Retinal pigment epithelial cell (primary cell): ENCODE measurements at regions not wholly inside any gene's neighbourhood (a gene's known extent, or its start where the extent isn't known, plus 50 kb on each side); places are given as distances from the start of the nearest gene placed in this dataset.

Source experiments
- DNase-seq: peaks from one replicate; pipeline ENCODE4 v3.0.0-alpha.2; 2010; ENCODE audit warnings: low read depth
- H3K4me3 ChIP-seq: 2 replicates; pipeline ENCODE4 v1.5.1; 2011; ENCODE audit warnings: mild to moderate bottlenecking, low read length, control low read depth, moderate library complexity
- TF ChIP-seq, protein P1 (sequence below): conservative IDR thresholded peaks from 2 replicates; pipeline ENCODE4 v1.5.1; 2011; ENCODE audit warnings: low read depth, low read length, control low read depth, inconsistent platforms

DNA sequence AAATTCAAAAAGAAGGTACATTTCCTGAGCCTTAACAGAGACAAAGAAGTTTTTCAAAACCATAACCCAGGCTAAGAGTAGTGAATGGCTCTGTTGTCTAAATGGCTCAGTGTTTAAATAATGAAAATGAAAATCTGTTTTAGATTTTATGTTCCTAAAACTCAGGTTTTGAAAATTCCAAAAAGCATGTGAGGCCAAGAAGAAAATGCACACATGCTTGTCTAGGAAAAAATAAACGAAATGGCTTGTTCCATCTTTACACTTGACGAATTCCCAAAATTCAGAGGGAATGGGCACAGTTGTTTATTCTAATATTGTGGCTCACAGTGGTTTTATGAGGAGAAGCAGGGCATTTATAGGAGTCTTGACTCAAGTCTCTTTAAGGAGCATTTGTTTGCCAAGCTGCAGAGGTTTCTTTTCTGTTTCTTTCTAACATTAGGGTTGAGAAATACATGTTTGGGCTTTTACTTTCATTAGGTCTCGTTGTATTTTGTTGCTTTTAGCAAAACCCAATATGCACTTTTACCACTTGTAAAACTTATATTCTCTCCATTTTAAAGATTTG lies 527.6 kb upstream of the ANKRD30A start:
- DNase-seq = no peak
- no peak overlapping the region for H3K4me3 ChIP-seq
- TF ChIP-seq, protein P1, sequence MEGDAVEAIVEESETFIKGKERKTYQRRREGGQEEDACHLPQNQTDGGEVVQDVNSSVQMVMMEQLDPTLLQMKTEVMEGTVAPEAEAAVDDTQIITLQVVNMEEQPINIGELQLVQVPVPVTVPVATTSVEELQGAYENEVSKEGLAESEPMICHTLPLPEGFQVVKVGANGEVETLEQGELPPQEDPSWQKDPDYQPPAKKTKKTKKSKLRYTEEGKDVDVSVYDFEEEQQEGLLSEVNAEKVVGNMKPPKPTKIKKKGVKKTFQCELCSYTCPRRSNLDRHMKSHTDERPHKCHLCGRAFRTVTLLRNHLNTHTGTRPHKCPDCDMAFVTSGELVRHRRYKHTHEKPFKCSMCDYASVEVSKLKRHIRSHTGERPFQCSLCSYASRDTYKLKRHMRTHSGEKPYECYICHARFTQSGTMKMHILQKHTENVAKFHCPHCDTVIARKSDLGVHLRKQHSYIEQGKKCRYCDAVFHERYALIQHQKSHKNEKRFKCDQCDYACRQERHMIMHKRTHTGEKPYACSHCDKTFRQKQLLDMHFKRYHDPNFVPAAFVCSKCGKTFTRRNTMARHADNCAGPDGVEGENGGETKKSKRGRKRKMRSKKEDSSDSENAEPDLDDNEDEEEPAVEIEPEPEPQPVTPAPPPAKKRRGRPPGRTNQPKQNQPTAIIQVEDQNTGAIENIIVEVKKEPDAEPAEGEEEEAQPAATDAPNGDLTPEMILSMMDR = no peak

DNA sequence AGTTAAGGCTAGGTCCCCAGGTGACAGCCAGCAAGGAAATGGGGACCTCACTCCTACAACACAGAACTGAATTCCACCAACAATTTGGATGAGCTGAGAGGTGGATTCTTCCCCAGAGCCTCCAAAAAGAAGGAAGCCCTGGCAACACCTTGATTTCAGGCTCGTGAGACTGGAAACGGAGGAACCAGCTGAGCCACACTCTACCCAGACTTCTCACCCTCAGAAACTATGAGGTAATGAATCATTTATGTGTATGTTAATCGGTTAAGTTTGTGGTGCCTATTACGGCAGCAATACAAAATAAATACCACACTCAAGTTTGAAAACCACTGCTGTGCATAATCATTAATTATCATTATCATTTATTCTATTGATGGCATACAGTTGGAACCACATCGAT lies 532.4 kb upstream of the ANKRD30A start:
- H3K4me3 ChIP-seq = no peak overlapping the region
- TF ChIP-seq, protein P1 = no peak

DNA sequence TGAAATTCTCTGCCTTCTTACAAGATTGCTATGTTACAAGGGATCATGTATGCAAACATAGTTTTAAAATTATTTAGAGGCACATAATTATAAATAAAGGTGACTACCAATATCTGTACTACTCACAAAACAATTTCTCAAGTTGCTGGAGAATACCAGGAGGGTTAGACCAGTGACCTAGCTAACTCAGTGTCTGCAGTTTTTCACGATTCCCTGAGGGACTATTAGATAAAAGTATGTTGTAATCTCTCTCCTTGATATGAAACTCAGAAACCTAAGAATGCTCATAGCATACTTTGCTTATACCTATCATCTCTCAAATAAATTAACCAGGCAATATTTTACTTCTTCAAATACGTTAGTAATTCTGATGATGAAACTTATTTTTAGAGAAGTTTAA lies 534.0 kb upstream of the ANKRD30A start:
- TF ChIP-seq, protein P1 = no peak
- no peak for DNase-seq
- H3K4me3 ChIP-seq = no peak overlapping the region

More for the DNA sequence above, 532.4 kb upstream of the ANKRD30A start:
- no peak for DNase-seq

DNA sequence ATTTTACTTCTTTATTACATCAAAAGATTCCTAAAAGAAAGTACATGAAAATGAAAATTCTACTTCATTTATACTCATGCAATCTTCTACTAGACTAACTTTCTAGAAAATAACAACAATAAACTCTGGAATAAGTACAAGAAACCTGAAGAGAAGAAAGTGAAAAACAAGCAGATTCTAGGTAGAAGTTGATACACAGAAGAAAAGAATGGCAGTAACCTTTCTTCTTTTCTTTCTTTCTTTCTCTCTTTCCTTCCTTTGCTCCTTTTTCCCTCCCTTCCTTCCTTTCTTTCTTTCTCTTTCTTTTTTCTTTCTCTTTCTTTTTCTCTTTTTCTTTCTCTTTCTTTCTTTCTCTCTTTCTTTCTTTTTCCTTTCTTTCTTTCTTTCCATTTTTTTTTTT lies 541.7 kb upstream of the ANKRD30A start:
- TF ChIP-seq, protein P1 = no peak
- H3K4me3 ChIP-seq = no peak overlapping the region
- no peak for DNase-seq

GRCh38 chr10:36581237-36581636 lies 544.2 kb upstream of the ANKRD30A start:
- no peak overlapping the region for H3K4me3 ChIP-seq
- DNase-seq = no peak
- TF ChIP-seq, protein P1 = no peak

DNA sequence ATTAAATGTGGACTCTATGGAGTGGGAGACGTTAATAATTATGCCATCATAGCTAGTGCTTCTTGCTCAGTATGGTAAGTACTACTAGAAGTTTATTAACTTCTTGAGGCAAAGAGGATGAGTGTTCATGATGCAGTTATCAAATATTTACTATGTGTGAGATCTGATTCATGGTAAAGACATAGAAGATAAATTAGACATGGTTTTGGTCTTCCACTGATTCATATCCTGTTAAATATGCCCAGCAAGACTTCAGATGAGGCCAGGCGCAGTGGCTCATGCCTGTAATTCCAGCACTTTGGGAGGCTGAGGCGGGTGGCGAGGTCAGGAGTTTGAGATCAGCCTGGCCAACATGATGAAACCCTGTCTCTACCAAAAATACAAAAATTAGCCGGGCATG lies 547.1 kb upstream of the ANKRD30A start:
- H3K4me3 ChIP-seq = no peak overlapping the region
- DNase-seq = no peak
- TF ChIP-seq, protein P1 = no peak

DNA sequence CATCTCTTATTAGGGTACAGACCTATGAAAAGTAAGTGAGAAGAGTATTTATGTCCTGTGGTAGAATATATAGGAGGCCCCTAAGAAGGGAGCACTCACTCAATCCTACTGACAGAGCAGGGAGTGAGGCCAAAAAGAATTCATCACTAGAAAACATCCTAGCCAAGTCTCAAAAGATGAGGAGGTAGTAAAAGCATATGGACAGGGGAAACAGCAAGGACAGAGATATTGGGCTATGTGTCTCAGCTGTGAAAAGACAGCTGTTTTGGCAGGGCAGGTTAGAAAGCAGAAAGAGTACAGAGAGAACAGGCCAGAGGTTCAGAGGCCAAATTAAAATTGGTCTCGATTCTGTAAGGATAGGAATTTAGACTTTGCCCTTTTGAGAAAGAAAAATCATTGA lies 548.3 kb upstream of the ANKRD30A start:
- DNase-seq = no peak
- no peak overlapping the region for H3K4me3 ChIP-seq
- TF ChIP-seq, protein P1 = no peak
